Ishikawa (cell line): ENCODE measurements at regions not wholly inside any gene's neighbourhood (a gene's known extent, or its start where the extent isn't known, plus 50 kb on each side); places are given as distances from the start of the nearest gene placed in this dataset.

Source experiments
- CEBPB ChIP-seq: IDR thresholded peaks from 2 replicates; pipeline ENCODE4 v1.6.1; 2012
- CREB1 ChIP-seq: IDR thresholded peaks from 2 replicates; pipeline ENCODE4 v1.6.1; 2012; ENCODE audit warnings: low read depth
- EGR1 ChIP-seq: IDR thresholded peaks from 2 replicates; pipeline ENCODE4 v1.6.1; 2012
- EP300 ChIP-seq: IDR thresholded peaks from 2 replicates; pipeline ENCODE4 v1.6.1; 2012; ENCODE audit warnings: borderline replicate concordance
- FOXM1 ChIP-seq: IDR thresholded peaks from 2 replicates; pipeline ENCODE4 v1.6.1; 2012; ENCODE audit warnings: low read depth, borderline replicate concordance
- MAX ChIP-seq: IDR thresholded peaks from 2 replicates; pipeline ENCODE4 v1.6.1; 2012
- NFIC ChIP-seq: IDR thresholded peaks from 2 replicates; pipeline ENCODE4 v1.6.1; 2012
- RAD21 ChIP-seq: IDR thresholded peaks from 2 replicates; pipeline ENCODE4 v1.6.1; 2012; ENCODE audit warnings: low read depth
- REST ChIP-seq: IDR thresholded peaks from 2 replicates; pipeline ENCODE4 v1.6.1; 2012; ENCODE audit warnings: low read depth, mild to moderate bottlenecking
- TAF1 ChIP-seq: IDR thresholded peaks from 2 replicates; pipeline ENCODE4 v1.6.1; 2012; ENCODE audit warnings: low read depth, mild to moderate bottlenecking
- TCF12 ChIP-seq: IDR thresholded peaks from 2 replicates; pipeline ENCODE4 v1.6.1; 2012; ENCODE audit warnings: low read depth
- TEAD4 ChIP-seq: IDR thresholded peaks from 2 replicates; pipeline ENCODE4 v1.6.1; 2012
- USF1 ChIP-seq: IDR thresholded peaks from 2 replicates; pipeline ENCODE4 v1.6.1; 2012
- YY1 ChIP-seq: IDR thresholded peaks from 2 replicates; pipeline ENCODE4 v1.6.1; 2012; ENCODE audit warnings: low read depth
- ZBTB7A ChIP-seq: IDR thresholded peaks from 2 replicates; pipeline ENCODE4 v1.6.1; 2012; ENCODE audit warnings: low read depth

GRCh38 chr2:35582637-35583036 lies 772.9 kb upstream of the CRIM1 start:
- no peak for TF ChIP-seq EGR1
- TF ChIP-seq USF1 = no peak
- no peak for TF ChIP-seq EP300
- TF ChIP-seq FOXM1 = no peak
- no peak for TF ChIP-seq TCF12
- no peak for TF ChIP-seq CREB1
- TF ChIP-seq ZBTB7A = no peak
- no peak for TF ChIP-seq YY1
- TF ChIP-seq MAX = no peak
- no peak for TF ChIP-seq CEBPB
- no peak for TF ChIP-seq REST
- TF ChIP-seq NFIC = no peak
- TF ChIP-seq RAD21 = no peak
- TF ChIP-seq TAF1 = no peak
- no peak for TF ChIP-seq TEAD4

- TF ChIP-seq EGR1 (no peak), RAD21 (no peak), CEBPB (no peak), TEAD4 (no peak), YY1 (no peak), MAX (no peak), ZBTB7A (no peak), EP300 (no peak), USF1 (no peak), NFIC (no peak), CREB1 (no peak), FOXM1 (no peak)
Observed at GRCh38 chr2:35580956-35581355, 774.6 kb upstream of the CRIM1 start.

- TF ChIP-seq RAD21 = no peak
- TF ChIP-seq TAF1 = no peak
- TF ChIP-seq CEBPB = no peak
- TF ChIP-seq EP300 = no peak
- no peak for TF ChIP-seq MAX
- no peak for TF ChIP-seq CREB1
- no peak for TF ChIP-seq TCF12
- TF ChIP-seq ZBTB7A = no peak
- TF ChIP-seq TEAD4 = no peak
- no peak for TF ChIP-seq EGR1
- TF ChIP-seq FOXM1 = no peak
- TF ChIP-seq YY1 = no peak
- TF ChIP-seq NFIC = no peak
- TF ChIP-seq USF1 = no peak
- no peak for TF ChIP-seq REST
Observed at GRCh38 chr2:35562488-35562887, 793.1 kb upstream of the CRIM1 start.

DNA sequence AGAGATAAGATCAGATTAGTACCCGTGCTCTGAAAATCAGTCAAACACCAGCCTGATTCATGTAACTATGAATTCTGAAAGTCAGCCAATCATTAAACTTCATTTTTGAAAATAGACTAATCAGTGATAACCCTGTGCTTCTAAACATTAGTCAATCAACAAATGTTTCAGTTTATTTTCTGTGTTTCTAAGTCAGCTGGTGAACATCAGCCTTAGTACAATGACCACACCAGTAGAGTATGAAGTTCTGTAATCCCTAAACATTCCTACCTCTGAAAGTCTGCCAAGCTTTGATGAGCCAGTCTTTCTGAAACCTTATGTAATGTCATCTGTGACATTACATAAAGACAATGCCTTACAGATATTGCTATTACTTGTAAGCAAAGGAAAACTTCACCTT lies 807.4 kb upstream of the CRIM1 start:
- TF ChIP-seq FOXM1 (no peak), EGR1 (no peak), NFIC (no peak), TEAD4 (no peak), REST (no peak), USF1 (no peak)
